ENCODE measurements at regions not wholly inside any gene's neighbourhood (a gene's known extent, or its start where the extent isn't known, plus 50 kb on each side); places are given as distances from the start of the nearest gene placed in this dataset.

- peak overlapping the region; percentile 38 for H3K27ac ChIP-seq
- no peaks in the 10 kb centered on the region for H3K27me3 ChIP-seq (replicated peaks)
- no peak for DNase-seq
- H3K36me3 ChIP-seq (replicated peaks): no peaks in the 10 kb centered on the region
- in situ Hi-C loops (cut with HindIII; ENCODE audit: low pct_ligation_motif_present, low sequenced_read_pairs): no loop called here
- TF ChIP-seq, protein P1, sequence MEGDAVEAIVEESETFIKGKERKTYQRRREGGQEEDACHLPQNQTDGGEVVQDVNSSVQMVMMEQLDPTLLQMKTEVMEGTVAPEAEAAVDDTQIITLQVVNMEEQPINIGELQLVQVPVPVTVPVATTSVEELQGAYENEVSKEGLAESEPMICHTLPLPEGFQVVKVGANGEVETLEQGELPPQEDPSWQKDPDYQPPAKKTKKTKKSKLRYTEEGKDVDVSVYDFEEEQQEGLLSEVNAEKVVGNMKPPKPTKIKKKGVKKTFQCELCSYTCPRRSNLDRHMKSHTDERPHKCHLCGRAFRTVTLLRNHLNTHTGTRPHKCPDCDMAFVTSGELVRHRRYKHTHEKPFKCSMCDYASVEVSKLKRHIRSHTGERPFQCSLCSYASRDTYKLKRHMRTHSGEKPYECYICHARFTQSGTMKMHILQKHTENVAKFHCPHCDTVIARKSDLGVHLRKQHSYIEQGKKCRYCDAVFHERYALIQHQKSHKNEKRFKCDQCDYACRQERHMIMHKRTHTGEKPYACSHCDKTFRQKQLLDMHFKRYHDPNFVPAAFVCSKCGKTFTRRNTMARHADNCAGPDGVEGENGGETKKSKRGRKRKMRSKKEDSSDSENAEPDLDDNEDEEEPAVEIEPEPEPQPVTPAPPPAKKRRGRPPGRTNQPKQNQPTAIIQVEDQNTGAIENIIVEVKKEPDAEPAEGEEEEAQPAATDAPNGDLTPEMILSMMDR (IDR thresholded peaks at IDR 0.05; ENCODE audit: low read depth, low read length, missing control alignments): no peak
- no peak overlapping the region for H3K4me3 ChIP-seq (ENCODE audit: low read depth, low read length)
These were observed 185.7 kb upstream of the ZEB2 start for GRCh38 chr2:144705328-144706245.

GRCh38 chr2:144704709-144705095 lies 184.8 kb upstream of the ZEB2 start:
- in situ Hi-C loops (cut with HindIII; ENCODE audit: low pct_ligation_motif_present, low sequenced_read_pairs): no loop called here

DNA sequence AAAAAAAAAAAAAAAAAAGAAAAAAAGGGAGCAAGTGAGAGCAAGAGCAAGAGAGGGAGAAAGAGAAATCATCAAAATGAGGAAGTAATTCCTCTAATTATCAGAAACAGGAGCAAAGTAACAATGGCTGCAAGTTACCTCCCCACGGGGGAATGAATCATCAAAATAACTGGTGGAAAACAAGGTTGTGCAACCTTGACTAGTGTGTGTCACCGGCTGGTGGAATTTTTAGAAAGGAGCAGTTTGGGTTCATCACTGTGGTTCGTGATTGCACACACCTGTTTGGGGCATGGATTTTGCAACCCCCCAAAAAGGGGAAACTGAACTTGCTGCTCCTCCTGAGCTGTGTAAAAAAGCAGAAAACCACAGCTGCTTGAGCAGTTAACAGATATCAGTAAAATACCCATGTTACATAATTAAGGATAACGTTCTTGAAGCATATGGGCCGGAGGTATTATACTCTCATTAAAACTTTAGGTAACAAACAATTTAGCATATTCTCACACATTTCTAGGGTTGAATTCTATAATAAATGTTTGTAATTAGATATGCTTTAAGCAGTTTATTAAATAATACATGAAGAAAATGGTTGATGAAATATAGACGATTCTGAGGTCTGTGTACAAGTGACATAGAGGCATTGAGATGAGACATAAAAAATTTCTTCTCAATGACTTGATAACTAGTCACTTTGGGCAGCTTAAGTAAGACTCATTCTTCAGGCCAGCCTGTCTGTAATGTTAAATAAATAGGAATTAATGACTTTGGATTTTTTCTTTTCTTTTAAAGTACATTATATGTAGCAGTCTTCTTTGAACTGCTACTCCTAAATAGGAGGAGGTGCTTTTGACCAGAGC lies 184.2 kb upstream of the ZEB2 start:
- TF ChIP-seq, protein P1 (IDR thresholded peaks at IDR 0.05; ENCODE audit: low read depth, low read length, missing control alignments): no peak
- Histone ChIP-seq H3K27ac (no peak overlapping the region), H3K27me3 (replicated peaks) (no peaks in the 10 kb centered on the region), H3K36me3 (replicated peaks) (no peaks in the 10 kb centered on the region), H3K4me3 (ENCODE audit: low read depth, low read length) (no peak overlapping the region)
- peak; percentile 52 for DNase-seq
- in situ Hi-C loops (cut with HindIII; ENCODE audit: low pct_ligation_motif_present, low sequenced_read_pairs): no loop called here

More at GRCh38 chr2:144704709-144705095, 184.8 kb upstream of the ZEB2 start:
- Histone ChIP-seq H3K4me3 (ENCODE audit: low read depth, low read length) (no peak overlapping the region), H3K27ac (no peak overlapping the region), H3K27me3 (replicated peaks) (no peaks in the 10 kb centered on the region), H3K36me3 (replicated peaks) (no peaks in the 10 kb centered on the region)
- TF ChIP-seq, protein P1 (IDR thresholded peaks at IDR 0.05; ENCODE audit: low read depth, low read length, missing control alignments): no peak
- DNase-seq: no peak

GRCh38 chr2:144702051-144702450 lies 182.1 kb upstream of the ZEB2 start:
- no peak for DNase-seq
- Histone ChIP-seq H3K27ac (no peak overlapping the region), H3K4me3 (ENCODE audit: low read depth, low read length) (no peak overlapping the region), H3K36me3 (replicated peaks) (no peaks in the 10 kb centered on the region), H3K27me3 (replicated peaks) (no peaks in the 10 kb centered on the region)
- TF ChIP-seq, protein P1 (IDR thresholded peaks at IDR 0.05; ENCODE audit: low read depth, low read length, missing control alignments): no peak
- in situ Hi-C loops (cut with HindIII; ENCODE audit: low pct_ligation_motif_present, low sequenced_read_pairs): no loop called here

GRCh38 chr2:144701259-144701658 lies 181.3 kb upstream of the ZEB2 start:
- Histone ChIP-seq H3K36me3 (replicated peaks) (no peaks in the 10 kb centered on the region), H3K27me3 (replicated peaks) (no peaks in the 10 kb centered on the region), H3K4me3 (ENCODE audit: low read depth, low read length) (no peak overlapping the region), H3K27ac (no peak overlapping the region)
- in situ Hi-C loops (cut with HindIII; ENCODE audit: low pct_ligation_motif_present, low sequenced_read_pairs): no loop called here
- TF ChIP-seq, protein P1 (IDR thresholded peaks at IDR 0.05; ENCODE audit: low read depth, low read length, missing control alignments): no peak
- DNase-seq: no peak
